H9 (cell line): ENCODE measurements at regions not wholly inside any gene's neighbourhood (a gene's known extent, or its start where the extent isn't known, plus 50 kb on each side); places are given as distances from the start of the nearest gene placed in this dataset.

Source experiments
- DNase-seq: peaks from one replicate; pipeline ENCODE4 v3.0.0-alpha.2; 2017
- H2AFZ ChIP-seq: one replicate; pipeline ENCODE4 v1.6.1; 2013; ENCODE audit warnings: mild to moderate bottlenecking, low read length, control low read depth, moderate library complexity
- H2AK5ac ChIP-seq: 2 replicates; pipeline ENCODE4 v1.6.1; 2013; ENCODE audit warnings: low read length, control low read depth, mixed read lengths; ENCODE audit not compliant: insufficient read length
- H2BK120ac ChIP-seq: one replicate; pipeline ENCODE4 v1.6.1; 2013; ENCODE audit warnings: low read depth, mild to moderate bottlenecking, low read length, control low read depth, inconsistent platforms; ENCODE audit not compliant: poor library complexity, severe bottlenecking
- H2BK12ac ChIP-seq: 2 replicates; pipeline ENCODE4 v1.6.1; 2013; ENCODE audit warnings: low read length, control low read depth, mixed read lengths, low read depth; ENCODE audit not compliant: insufficient read length
- H2BK15ac ChIP-seq: 2 replicates; pipeline ENCODE4 v1.6.1; 2013; ENCODE audit warnings: low read depth, low read length, control low read depth
- H2BK20ac ChIP-seq: one replicate; pipeline ENCODE4 v1.6.1; 2013; ENCODE audit warnings: low read depth, mild to moderate bottlenecking, low read length, control low read depth, inconsistent platforms; ENCODE audit not compliant: poor library complexity, severe bottlenecking
- H2BK5ac ChIP-seq: 2 replicates; pipeline ENCODE4 v1.6.1; 2013; ENCODE audit warnings: low read length, control low read depth, mixed read lengths; ENCODE audit not compliant: insufficient read length
- H3K14ac ChIP-seq: 2 replicates; pipeline ENCODE4 v1.6.1; 2013; ENCODE audit warnings: low read length, control low read depth; ENCODE audit not compliant: insufficient read depth
- H3K18ac ChIP-seq: 2 replicates; pipeline ENCODE4 v1.6.1; 2013; ENCODE audit warnings: low read depth, mild to moderate bottlenecking, mixed read lengths, low read length, control low read depth; ENCODE audit not compliant: insufficient read length
- H3K23ac ChIP-seq: 2 replicates; pipeline ENCODE4 v1.6.1; 2013; ENCODE audit warnings: low read length, control low read depth, mixed read lengths, low read depth; ENCODE audit not compliant: insufficient read length
- H3K23me2 ChIP-seq: 2 replicates; pipeline ENCODE4 v1.6.1; 2013; ENCODE audit warnings: low read depth, mild to moderate bottlenecking, mixed read lengths, low read length, control low read depth; ENCODE audit not compliant: insufficient read length, poor library complexity, severe bottlenecking
- H3K27ac ChIP-seq: 2 replicates; pipeline ENCODE4 v1.5.1; 2013; ENCODE audit warnings: low read length, control low read depth, mixed read lengths, low read depth; ENCODE audit not compliant: insufficient read length
- H3K27me3 ChIP-seq: 2 replicates; pipeline ENCODE4 v1.6.1; 2013; ENCODE audit warnings: low read length, control low read depth, inconsistent platforms; ENCODE audit not compliant: insufficient read depth
- H3K4ac ChIP-seq: 2 replicates; pipeline ENCODE4 v1.6.1; 2013; ENCODE audit warnings: low read depth, mild to moderate bottlenecking, control low read depth, inconsistent platforms, low read length, moderate library complexity
- H3K4me1 ChIP-seq: 2 replicates; pipeline ENCODE4 v1.6.1; 2013; ENCODE audit warnings: low read length, control low read depth, inconsistent platforms; ENCODE audit not compliant: insufficient read depth
- H3K4me2 ChIP-seq: 2 replicates; pipeline ENCODE4 v1.6.1; 2013; ENCODE audit warnings: low read length, control low read depth, mixed read lengths; ENCODE audit not compliant: insufficient read length, insufficient read depth
- H3K56ac ChIP-seq: 2 replicates; pipeline ENCODE4 v1.6.1; 2013; ENCODE audit warnings: low read depth, mild to moderate bottlenecking, mixed read lengths, low read length, control low read depth; ENCODE audit not compliant: insufficient read length
- H3K79me1 ChIP-seq: 2 replicates; pipeline ENCODE4 v1.6.1; 2013; ENCODE audit warnings: low read depth, mild to moderate bottlenecking, moderate library complexity, low read length, control low read depth, inconsistent platforms; ENCODE audit not compliant: insufficient read depth, poor library complexity, severe bottlenecking
- H3K79me2 ChIP-seq: 2 replicates; pipeline ENCODE4 v1.6.1; 2013; ENCODE audit warnings: low read length, control low read depth, inconsistent platforms; ENCODE audit not compliant: insufficient read depth
- H3K9ac ChIP-seq: 2 replicates; pipeline ENCODE4 v1.6.1; 2013; ENCODE audit warnings: low read length, control low read depth, mixed read lengths; ENCODE audit not compliant: insufficient read length; ENCODE audit errors: extremely low read depth
- H3K9me3 ChIP-seq: one replicate; pipeline ENCODE4 v1.6.1; 2013; ENCODE audit warnings: low read depth, low read length, inconsistent platforms; ENCODE audit not compliant: control insufficient read depth
- H3T11ph ChIP-seq: one replicate; pipeline ENCODE4 v1.6.1; 2013; ENCODE audit warnings: mild to moderate bottlenecking, low read length, control low read depth, inconsistent platforms
- H4K20me1 ChIP-seq: one replicate; pipeline ENCODE4 v1.6.1; 2013; ENCODE audit not compliant: control insufficient read depth, insufficient read length, insufficient read depth
- H4K5ac ChIP-seq: 2 replicates; pipeline ENCODE4 v1.6.1; 2013; ENCODE audit warnings: low read depth, mild to moderate bottlenecking, mixed read lengths, low read length, control low read depth; ENCODE audit not compliant: insufficient read length
- H4K8ac ChIP-seq: replicated peaks from 2 replicates; pipeline ENCODE4 v1.6.1; 2013; ENCODE audit warnings: low read length, control low read depth, mixed read lengths, low read depth; ENCODE audit not compliant: insufficient read length
- H4K91ac ChIP-seq: 2 replicates; pipeline ENCODE4 v1.6.1; 2013; ENCODE audit warnings: low read depth, mild to moderate bottlenecking, moderate library complexity, mixed read lengths, low read length, control low read depth; ENCODE audit not compliant: insufficient read length
- H3K27ac Mint-ChIP-seq, 3 experiments: 2 replicates in 2 of 3; 3 replicates in 1 of 3; pipeline ENCODE4 v1.8.0; 2020 to 2021; ENCODE audit warnings: mixed read lengths in 3 of 3, mild to moderate bottlenecking in 1 of 3, moderate library complexity in 1 of 3
- H3K27me3 Mint-ChIP-seq: 2 replicates; pipeline ENCODE4 v1.8.0; 2021; ENCODE audit warnings: low read depth, mild to moderate bottlenecking, moderate library complexity, mixed read lengths
- H3K36me3 Mint-ChIP-seq, 3 experiments: 2 replicates in 2 of 3; 3 replicates in 1 of 3; pipeline ENCODE4 v1.8.0; 2020 to 2021; ENCODE audit warnings: low read depth in 3 of 3, mixed read lengths in 3 of 3; ENCODE audit not compliant: insufficient read depth in 1 of 3
- H3K4me1 Mint-ChIP-seq, 2 experiments: 2 replicates each; pipeline ENCODE4 v1.8.0; 2020; ENCODE audit warnings: mixed read lengths in 2 of 2
- H3K4me3 Mint-ChIP-seq, 2 experiments: 2 replicates in 1 of 2; 3 replicates in 1 of 2; pipeline ENCODE4 v1.8.0; 2020 to 2021; ENCODE audit warnings: mild to moderate bottlenecking in 2 of 2, mixed read lengths in 2 of 2, moderate library complexity in 1 of 2
- H3K9me3 Mint-ChIP-seq, 2 experiments: 2 replicates in 1 of 2; 3 replicates in 1 of 2; pipeline ENCODE4 v1.8.0; 2020; ENCODE audit warnings: mild to moderate bottlenecking in 2 of 2, mixed read lengths in 2 of 2, moderate library complexity in 1 of 2
- CTCF ChIP-seq: fragments of 200-600 bp; sonication (generic); conservative IDR thresholded peaks from 3 replicates; pipeline ENCODE4 v1.8.0; 2021; ENCODE audit warnings: antibody characterized with exemption, mild to moderate bottlenecking
- WGBS: extraction: QIAGEN DNeasy Blood & Tissue Kit; methylation state at CpG from one replicate; pipeline ENCODE4 v1.1.7; 2013; ENCODE audit warnings: missing lambda C conversion rate, low lambda C conversion rate, mixed read lengths; ENCODE audit not compliant: insufficient read length; ENCODE audit errors: extremely low coverage; 5-methylcytosine and 5-hydroxymethylcytosine counted together

- no peak overlapping the region for H3K4ac ChIP-seq
- no peak overlapping the region for H4K8ac ChIP-seq
- H2BK12ac ChIP-seq: no peak overlapping the region
- no CpG with 5 or more reads among the region's 13 CpGs for WGBS
- no peak overlapping the region for H2BK20ac ChIP-seq
- Mint-ChIP-seq H3K4me3 (no peak overlapping the region), H3K27me3 (peaks cover 2% of the 10 kb centered on the region), H3K9me3 (peaks cover 14 to 17% of the 10 kb centered on the region in 2 experiments), H3K27ac (no peak overlapping the region), H3K36me3 (peaks cover 0 to 5% (median 2%) of the 10 kb centered on the region in 3 experiments; a peak in 5 of 7 replicates), H3K4me1 (peaks cover 5 to 6% of the 10 kb centered on the region in 2 experiments)
- H3K9me3 ChIP-seq: no peaks in the 10 kb centered on the region
- no peak overlapping the region for H4K5ac ChIP-seq
- H3T11ph ChIP-seq: no peak overlapping the region
- no peak overlapping the region for H3K56ac ChIP-seq
- no peak overlapping the region for H3K18ac ChIP-seq
- H3K27me3 ChIP-seq: no peaks in the 10 kb centered on the region
- no peak overlapping the region for H3K27ac ChIP-seq
- H3K14ac ChIP-seq: no peak overlapping the region
- no peak overlapping the region for H2AFZ ChIP-seq
- no peak overlapping the region for H4K91ac ChIP-seq
- H3K4me1 ChIP-seq: 0 out of 2 replicates have a peak, but pooled peaks cover 11% of the 10 kb centered on the region
- H2BK120ac ChIP-seq: no peak overlapping the region
- H3K23me2 ChIP-seq: no peaks in the 10 kb centered on the region
- no peak overlapping the region for H2AK5ac ChIP-seq
- no peak overlapping the region for H3K23ac ChIP-seq
- H2BK5ac ChIP-seq: no peak overlapping the region
- no peak overlapping the region for H3K9ac ChIP-seq
- no peaks in the 10 kb centered on the region for H3K79me2 ChIP-seq
- no peak overlapping the region for H3K4me2 ChIP-seq
- no peak for TF ChIP-seq CTCF
- H3K79me1 ChIP-seq: no peaks in the 10 kb centered on the region
- H4K20me1 ChIP-seq: no peaks in the 10 kb centered on the region
- H2BK15ac ChIP-seq: no peak overlapping the region
- DNase-seq: no peak
These were observed 157.2 kb downstream of the SEC16B start for GRCh38 chr1:177812650-177813049.
